Head of caudate nucleus (tissue), 42 donors: ENCODE measurements at regions not wholly inside any gene's neighbourhood (a gene's known extent, or its start where the extent isn't known, plus 50 kb on each side); places are given as distances from the start of the nearest gene placed in this dataset.

ENCODE experiments used
- DNase-seq, 42 donors: peaks; one replicate each; pipeline versions ENCODE4 v3.0.0 to v3.0.0-alpha.2; 2020 to 2021; ENCODE audit warnings: mixed read lengths in 7 of 42
- intact Hi-C: fragments of 100-400 bp; cut with DNase I; formaldehyde crosslinking; loops from one replicate; pipeline ENCODE4 v1.15.0; 2022

DNA sequence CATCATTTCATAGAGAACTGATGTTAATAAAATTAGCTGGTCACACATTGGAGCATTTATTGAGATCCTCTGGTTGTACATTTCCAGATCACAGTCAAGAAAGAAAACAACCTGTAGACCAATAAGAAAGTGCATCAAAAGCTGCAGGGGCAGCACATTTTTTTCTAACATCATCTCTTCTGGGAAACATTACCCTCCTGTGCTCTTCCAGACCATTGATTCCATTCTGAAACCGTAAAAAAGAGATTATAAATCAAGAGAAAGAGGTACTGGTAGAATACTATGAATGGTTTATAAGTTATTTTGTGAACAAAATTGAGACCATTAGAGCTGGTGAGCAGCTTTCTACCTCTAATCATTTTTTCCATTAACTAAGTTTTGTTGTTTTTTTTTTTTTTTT, 1548.2 kb upstream of the CELF4 start:
- intact Hi-C loops: no loop called here
- DNase-seq: no peak

DNA sequence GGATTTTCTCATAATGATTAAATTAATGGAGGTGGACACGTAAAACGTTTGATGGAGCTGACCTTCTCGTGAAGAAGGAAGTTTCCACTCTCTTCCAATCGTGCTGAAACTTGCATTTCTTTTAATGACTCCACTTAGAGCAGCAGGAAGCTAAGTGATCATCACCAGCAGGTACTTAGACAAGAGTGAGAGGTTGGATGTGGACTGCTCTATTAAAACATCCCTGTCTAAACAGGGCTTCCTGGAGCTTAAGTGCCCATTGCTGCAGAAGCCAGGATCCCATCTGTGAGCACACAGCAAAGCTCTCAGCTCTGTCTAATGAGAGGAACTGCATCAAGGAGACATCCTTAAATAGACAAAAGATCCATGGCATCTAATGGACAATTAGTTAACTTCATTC, 1539.5 kb upstream of the CELF4 start:
- no peak for DNase-seq
- intact Hi-C loops: no loop called here

- DNase-seq: no peak
- intact Hi-C loops: no loop called here
Observed at GRCh38 chr18:39072970-39073369, 1507.4 kb upstream of the CELF4 start.

DNA sequence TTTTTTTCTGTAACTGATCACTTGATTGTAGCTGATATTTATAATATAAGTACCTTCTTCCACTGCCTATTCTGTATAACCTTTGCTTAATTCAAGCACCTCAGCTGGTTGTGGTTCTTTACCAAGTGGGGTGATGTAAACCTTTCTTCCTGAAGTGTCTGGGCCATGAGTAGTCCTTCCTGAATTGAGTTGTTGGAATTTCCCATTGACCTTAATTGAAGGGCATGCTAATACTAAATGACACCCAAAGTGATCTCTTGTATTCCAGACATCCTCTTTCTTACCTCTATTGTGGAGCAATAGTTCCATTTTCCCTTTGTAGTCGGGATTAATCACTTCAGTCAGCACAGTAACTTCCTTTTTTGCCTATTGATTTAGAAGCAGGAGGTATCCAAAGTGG, 1496.8 kb upstream of the CELF4 start:
- DNase-seq: no peak
- intact Hi-C loops: no loop called here

DNA sequence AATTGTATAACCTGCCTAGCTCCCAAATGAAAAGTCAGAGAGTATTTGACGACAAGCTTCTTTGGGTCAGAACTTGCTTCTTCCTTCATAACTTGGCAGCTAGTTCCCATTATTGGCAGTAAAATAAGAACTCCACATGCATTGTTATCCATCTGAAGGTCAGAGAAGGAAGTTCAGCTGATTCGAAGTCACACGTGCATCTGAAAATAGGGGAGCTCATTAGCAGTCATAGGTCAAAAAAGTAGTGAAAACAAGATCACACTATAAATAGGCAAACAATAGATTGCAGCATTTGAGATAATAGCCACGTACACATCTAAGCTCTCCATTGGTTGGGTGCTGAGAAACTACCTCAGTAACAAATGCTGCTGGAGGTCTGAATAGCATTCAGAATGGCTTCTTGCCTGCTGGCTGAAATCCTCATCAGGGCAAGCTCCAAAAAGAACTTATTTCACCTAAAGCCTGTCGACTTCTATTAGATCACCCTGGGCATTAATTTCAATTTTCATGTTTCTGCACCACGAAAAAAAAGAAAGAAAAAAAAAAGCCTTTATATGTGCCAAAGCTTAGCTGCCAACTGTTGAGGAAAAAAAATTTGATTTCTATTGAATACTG, 1492.9 kb upstream of the CELF4 start:
- intact Hi-C loops: no loop called here
- DNase-seq: no peak

DNA sequence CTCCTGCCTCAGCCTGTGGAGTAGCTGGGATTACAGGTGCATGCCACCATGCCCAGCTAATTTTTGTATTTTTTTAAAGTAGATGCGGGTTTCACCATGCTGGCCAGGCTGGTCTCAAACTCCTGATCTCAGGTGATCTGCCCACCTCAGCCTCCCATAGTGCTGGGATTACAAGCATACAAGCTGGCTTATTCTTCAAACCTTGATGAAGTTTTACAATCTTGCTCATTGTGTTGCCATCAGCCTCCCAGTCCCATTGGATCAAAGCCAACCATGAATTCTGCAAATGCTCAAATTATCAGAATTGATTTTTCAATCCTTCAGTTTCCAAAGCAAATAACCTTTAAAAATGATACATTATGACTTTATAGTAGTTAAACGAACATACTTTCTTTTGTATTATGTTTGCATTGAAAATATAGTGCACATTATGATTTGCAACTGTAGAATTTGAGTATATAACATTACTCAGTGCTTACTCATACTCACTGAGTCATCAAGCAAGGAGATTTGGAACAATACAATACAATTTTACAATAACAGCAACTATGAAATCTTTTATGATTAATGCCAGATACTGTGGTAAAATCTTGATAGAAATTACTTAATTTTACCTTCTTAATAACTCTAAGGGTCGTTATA, 1491.9 kb upstream of the CELF4 start:
- intact Hi-C loops: no loop called here
- DNase-seq: no peak

DNA sequence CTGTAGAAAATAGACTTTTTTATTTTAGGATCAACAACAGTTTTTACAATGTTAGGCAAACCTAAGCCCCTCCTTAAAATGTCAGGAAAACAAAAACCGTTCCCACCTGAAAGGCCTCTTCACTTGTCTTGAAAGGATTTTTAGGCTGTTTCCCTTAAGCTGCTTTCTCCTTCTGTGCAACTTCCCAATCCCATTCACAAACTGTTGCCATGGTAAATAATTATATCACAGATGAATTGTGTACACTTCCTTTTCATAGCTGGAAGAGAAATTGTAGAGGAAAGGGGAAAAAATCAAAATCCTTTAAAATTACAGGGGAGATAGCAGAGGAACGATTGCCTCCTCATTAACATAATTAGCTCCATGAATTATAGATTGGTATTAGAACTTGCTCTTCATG, 1488.0 kb upstream of the CELF4 start:
- no peak for DNase-seq

DNA sequence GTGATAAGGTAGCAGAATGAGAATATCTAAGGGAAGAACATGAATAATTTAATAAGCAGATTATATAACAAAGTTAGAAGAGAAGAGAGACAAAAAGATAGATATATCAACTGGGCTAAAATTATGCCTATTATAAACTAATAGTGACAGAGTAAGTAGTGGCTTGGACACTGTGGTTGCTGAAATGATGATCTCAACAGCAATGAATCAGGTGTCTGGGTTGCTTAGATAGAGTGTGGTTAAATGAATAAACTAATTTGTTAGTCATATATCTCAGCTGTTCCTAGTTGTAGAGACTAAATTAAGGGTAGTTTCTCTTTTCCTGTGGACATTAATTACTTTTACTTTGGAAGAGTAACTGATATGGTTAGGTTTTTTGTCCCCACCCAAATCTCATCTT, 1485.4 kb upstream of the CELF4 start:
- no peak for DNase-seq
- intact Hi-C loops: no loop called here

More for the DNA sequence above, 1488.0 kb upstream of the CELF4 start:
- intact Hi-C loops: no loop called here

- no peak for DNase-seq
- intact Hi-C loops: no loop called here
Observed at GRCh38 chr18:39039813-39040212, 1474.2 kb upstream of the CELF4 start.

DNA sequence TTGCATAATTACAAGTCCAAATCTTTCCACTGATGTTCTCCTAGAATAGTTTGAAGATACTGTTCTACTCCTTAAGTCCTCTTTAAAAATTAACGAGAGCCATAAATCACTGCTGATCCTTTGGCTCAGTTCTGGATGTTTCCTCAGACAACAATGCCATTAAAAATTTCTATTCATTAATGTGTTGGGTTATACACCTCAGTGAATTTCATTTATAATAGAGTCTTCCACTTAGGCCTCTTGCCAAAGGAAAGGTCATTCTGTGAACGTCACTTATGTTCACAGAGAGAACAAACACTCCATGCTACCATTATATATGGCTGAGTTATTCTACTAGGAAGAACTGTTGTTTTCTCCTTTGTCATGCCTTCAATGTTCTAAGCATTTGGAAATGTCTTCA, 1472.3 kb upstream of the CELF4 start:
- DNase-seq: no peak
- intact Hi-C loops: no loop called here

DNA sequence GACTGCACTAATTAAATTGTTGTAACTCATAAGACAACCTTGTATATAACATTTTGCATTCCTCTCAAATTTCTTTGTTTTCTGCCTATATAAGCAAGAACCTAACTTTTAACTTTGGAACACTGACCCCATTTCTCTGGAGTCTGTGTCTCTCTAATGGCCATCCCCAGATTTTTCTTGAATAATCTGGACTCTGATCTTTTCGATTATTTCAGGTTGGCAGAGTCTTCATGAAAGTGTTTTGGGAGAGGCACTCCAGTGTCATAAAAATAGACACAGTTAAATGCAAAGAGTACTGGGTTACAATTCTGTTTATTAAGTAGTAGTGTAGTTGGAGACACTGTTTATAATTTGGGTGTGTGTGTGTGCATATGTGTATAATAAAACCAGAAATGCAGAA, 1467.7 kb upstream of the CELF4 start:
- intact Hi-C loops: no loop called here
- DNase-seq: no peak

- intact Hi-C loops: no loop called here
- DNase-seq: peak in 1 of 42 donors; percentile 2
Observed at GRCh38 chr18:39031647-39032046, 1466.0 kb upstream of the CELF4 start.

GRCh38 chr18:39030124-39030655, 1464.6 kb upstream of the CELF4 start:
- intact Hi-C loops: no loop called here
- DNase-seq: peak in 22 of 42 donors; percentile 3 to 69 (median 32)

DNA sequence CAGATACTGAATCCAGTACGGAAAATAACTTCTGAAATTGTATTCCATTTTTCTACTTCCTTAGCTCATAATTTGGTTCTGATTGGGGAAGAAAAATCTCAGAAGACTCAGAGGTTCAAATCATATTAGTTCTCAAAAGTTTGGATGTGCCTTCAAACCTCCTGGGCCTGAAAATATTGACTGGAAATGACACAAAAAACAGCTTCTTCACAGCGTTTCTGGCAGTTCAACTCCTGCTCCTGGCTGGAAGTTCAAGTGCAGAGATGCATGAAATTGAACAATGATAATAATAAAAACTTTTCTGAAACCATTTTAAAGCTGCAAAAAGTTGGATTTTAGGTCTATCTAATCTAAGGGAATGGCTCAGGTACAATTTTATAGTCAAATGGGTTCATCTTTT, 1459.9 kb upstream of the CELF4 start:
- intact Hi-C loops: no loop called here
- DNase-seq: no peak

DNA sequence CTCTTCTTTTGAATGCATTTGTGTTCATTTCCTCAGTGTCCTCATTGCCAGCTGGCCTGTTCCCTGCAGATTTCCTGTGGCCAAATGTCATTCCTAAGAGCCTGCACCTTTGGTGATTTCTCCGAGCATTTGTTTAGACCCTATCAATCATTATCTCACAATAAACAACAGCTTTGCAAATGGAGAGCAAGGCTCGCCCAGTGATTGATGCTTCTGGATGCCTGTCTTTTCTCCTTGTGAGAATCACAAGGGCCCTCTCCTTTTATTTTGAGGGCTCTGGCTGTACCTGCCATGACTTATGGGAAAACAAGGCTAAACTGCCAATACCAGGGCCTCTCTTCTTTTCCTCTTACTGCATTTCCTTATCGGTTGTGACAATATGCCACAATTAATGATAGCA, 1454.4 kb upstream of the CELF4 start:
- no peak for DNase-seq
- intact Hi-C loops: no loop called here

GRCh38 chr18:39007031-39007902, 1441.7 kb upstream of the CELF4 start:
- DNase-seq: no peak
- intact Hi-C loops: no loop called here

- DNase-seq: no peak
- intact Hi-C loops: no loop called here
Observed at GRCh38 chr18:38996056-38996455, 1430.5 kb upstream of the CELF4 start.

DNA sequence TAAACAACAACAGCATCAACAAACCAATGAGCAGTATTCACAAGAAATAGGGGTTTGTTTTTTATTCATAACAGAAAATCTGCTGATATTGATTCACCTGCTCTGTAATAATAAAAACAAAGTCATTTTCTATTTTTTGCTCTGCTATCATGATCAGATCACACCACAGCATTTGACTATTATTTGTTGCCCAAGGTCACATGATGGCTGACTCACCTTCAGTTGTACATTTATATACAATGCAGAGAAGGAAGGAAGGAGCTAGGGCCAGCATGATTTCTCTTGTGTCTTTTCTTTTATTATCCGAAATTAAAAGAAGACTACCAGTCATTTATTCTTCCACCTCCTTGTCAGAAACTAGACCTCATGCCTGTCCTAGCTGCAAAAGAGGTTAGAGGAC, 1427.7 kb upstream of the CELF4 start:
- no peak for DNase-seq
- intact Hi-C loops: no loop called here

DNA sequence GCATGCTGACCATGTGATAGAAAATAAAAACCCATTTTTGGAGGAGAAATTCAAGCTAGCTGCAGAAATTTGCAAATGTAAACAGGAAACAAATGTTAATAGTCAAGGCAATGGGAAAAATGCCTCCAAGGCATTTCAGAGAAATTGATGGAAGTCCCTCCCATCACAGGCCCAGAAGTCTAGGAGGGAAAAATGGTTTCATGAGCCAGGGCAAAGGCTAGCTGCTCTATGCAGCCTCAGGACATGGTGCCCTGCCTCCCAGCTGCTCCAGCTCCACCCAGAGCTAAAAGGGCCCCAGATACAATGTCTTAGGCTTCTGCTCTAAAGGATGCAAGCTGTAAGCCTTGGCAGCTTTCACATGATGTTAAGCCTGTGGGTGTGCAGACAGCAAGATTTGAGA, 1419.4 kb upstream of the CELF4 start:
- intact Hi-C loops: no loop called here
- no peak for DNase-seq

DNA sequence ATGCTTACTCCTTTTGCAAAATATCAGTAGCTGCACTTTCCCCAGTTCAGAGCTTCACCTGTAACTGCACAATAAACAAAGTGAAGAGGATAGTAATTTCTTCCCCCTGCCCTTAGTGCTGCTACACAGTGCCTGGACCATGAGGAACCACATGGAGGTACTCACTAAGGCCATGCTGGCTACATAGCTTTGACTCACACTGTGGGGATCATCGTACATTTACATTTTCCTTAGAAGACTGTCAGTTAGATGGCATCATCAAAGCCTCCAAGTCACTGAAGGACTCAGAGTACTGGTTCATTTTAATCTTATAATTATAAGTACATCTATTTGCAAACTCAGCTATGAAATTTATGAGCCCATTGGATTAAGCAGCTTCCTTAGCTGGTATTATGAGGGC, 1416.5 kb upstream of the CELF4 start:
- intact Hi-C loops: no loop called here
- DNase-seq: no peak
